ENCODE measurements at regions not wholly inside any gene's neighbourhood (a gene's known extent, or its start where the extent isn't known, plus 50 kb on each side); places are given as distances from the start of the nearest gene placed in this dataset.

DNA sequence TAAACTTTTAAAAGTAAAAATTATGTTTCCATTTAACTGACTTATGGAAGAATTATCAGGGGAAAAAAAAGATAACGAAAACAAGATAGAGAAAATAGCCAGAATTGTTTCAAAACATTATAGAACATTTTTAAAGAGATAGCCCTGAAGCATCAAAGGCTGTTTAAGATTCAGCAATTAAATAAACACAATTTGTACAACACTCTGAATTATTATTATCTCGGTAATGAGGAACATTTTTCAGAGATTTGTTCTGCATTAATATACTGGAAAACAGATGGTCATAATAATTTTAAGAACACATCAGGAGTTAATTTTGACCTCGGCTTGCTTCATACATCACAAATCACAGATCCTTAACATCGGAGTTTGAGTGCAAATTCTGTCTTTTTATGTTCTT lies 643.8 kb downstream of the SORCS1 start:
- no peaks in the 10 kb centered on the region for H3K9me3 ChIP-seq

DNA sequence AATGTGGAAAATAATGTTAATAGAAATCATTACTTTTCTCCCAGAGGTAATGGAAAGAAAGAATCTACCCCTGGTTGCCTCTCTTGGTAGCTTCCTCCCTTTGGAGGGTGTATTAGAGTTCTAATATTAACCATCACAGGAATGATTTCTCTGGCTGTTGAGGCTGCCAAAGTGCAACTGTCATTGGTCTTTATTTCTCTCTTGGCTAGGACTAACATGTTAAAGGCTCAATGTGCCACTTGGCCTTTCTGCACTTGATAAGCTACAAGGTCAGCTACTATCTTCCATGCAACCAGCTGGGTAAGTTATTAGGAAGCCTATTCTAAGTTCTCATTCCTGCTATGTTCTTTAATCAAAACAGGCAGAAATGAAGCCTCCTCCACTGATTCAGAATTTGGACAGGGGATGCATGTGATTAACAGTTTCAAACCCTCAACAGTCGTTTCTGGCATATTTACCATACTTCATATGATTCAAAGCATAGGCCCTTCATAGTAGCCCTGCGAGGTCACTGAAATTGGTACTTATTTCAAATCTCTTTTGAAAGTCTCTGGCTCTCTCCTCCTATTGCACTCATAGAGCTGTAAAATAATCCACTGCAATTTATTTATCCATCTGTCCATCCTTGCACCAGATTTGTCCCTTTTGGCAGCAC lies 645.0 kb downstream of the SORCS1 start:
- H3K27ac ChIP-seq = no peak overlapping the region
- no peaks in the 10 kb centered on the region for H3K27me3 ChIP-seq
- DNase-seq = no peak
- intact Hi-C loops (cut with DNase I) = no loop called here
- TF ChIP-seq, protein P1, sequence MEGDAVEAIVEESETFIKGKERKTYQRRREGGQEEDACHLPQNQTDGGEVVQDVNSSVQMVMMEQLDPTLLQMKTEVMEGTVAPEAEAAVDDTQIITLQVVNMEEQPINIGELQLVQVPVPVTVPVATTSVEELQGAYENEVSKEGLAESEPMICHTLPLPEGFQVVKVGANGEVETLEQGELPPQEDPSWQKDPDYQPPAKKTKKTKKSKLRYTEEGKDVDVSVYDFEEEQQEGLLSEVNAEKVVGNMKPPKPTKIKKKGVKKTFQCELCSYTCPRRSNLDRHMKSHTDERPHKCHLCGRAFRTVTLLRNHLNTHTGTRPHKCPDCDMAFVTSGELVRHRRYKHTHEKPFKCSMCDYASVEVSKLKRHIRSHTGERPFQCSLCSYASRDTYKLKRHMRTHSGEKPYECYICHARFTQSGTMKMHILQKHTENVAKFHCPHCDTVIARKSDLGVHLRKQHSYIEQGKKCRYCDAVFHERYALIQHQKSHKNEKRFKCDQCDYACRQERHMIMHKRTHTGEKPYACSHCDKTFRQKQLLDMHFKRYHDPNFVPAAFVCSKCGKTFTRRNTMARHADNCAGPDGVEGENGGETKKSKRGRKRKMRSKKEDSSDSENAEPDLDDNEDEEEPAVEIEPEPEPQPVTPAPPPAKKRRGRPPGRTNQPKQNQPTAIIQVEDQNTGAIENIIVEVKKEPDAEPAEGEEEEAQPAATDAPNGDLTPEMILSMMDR (IDR thresholded peaks at IDR 0.05) = no peak
- ATAC-seq = no peak
- no peaks in the 10 kb centered on the region for H3K9me3 ChIP-seq
- H3K36me3 ChIP-seq = no peaks in the 10 kb centered on the region
- no peak overlapping the region for H3K4me3 ChIP-seq
- H3K4me1 ChIP-seq = no peaks in the 10 kb centered on the region

More for the DNA sequence above, 643.8 kb downstream of the SORCS1 start:
- Histone ChIP-seq H3K27me3 (no peaks in the 10 kb centered on the region), H3K4me1 (no peaks in the 10 kb centered on the region), H3K4me3 (no peak overlapping the region), H3K27ac (no peak overlapping the region), H3K36me3 (no peaks in the 10 kb centered on the region)
- DNase-seq = no peak
- intact Hi-C loops (cut with DNase I) = no loop called here
- TF ChIP-seq, protein P1 (IDR thresholded peaks at IDR 0.05) = no peak
- no peak for ATAC-seq

DNA sequence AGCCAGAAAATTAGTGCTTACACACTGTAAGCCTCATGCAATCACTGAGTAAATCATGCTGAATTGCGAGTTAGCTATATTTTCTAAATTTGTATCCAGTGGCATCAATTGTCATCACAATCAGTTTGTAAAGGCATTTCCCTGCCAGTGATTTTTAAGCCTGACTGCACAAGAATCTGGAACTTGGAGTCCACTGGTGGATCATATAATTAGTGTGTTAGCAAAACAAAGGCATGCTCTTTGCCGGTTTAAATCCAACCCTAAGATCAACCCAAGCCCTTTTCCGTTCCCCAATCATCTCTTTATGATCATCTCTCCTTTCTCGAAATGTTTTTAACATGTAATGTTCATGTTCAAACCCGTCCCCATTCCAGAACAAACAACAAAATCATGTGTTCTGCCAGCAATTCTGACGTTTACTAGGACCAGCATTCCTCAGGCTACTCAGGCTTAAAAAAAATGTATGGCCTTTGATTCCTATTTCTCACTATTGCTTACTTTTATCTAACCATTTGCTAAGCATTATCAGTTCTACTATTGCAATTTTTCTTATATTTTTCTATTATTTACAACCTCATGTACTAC lies 649.2 kb downstream of the SORCS1 start:
- DNase-seq (no peak), ATAC-seq (no peak)
- no peak overlapping the region for H3K27ac ChIP-seq
- TF ChIP-seq, protein P1 (IDR thresholded peaks at IDR 0.05) = no peak
- no peaks in the 10 kb centered on the region for H3K36me3 ChIP-seq
- H3K4me3 ChIP-seq = no peak overlapping the region
- H3K9me3 ChIP-seq = no peaks in the 10 kb centered on the region
- H3K27me3 ChIP-seq = no peaks in the 10 kb centered on the region
- intact Hi-C loops (cut with DNase I) = no loop called here
- H3K4me1 ChIP-seq = no peaks in the 10 kb centered on the region

DNA sequence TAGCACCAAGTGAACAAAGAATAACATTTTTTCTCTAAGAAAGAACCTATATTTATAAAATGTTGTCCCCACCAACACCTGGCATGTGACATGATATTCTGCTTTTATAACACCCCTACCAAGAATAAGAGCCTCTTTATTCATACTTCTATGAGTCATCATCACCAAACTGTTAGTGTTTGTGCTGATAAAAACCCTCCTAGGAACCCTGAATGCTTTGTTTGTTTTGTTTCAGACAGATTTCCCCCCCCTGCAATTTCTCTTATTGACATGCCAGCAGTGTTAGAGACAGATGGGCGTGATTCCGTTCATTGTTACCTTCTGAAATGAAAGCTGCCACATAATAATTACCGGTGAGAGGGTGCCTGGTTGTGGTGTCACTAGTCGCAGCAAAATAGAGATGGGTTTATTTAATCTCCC lies 651.1 kb downstream of the SORCS1 start:
- Histone ChIP-seq H3K36me3 (no peaks in the 10 kb centered on the region), H3K4me3 (no peak overlapping the region), H3K27ac (no peak overlapping the region), H3K27me3 (no peaks in the 10 kb centered on the region), H3K4me1 (no peaks in the 10 kb centered on the region), H3K9me3 (no peaks in the 10 kb centered on the region)
- ATAC-seq (no peak), DNase-seq (no peak)
- TF ChIP-seq, protein P1 (IDR thresholded peaks at IDR 0.05) = no peak
- intact Hi-C loops (cut with DNase I) = no loop called here

DNA sequence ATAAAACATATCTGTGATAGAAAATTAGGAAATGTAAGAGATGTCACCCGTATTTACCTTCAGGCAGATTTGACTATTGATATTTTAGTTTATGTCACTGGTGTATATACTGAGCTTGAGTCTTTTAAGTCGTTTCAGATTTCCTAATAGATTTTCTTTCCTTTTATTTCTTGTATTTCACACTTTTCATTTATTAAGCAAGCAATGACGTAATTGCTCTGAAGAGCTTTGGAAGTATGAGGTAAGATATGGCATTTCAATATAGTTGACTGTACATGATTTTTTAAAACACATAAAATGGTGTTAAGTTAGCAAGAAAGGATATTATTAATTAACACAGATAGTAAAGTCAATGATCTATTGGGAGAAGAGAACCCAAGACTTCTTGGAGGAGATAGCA lies 652.6 kb downstream of the SORCS1 start:
- no peak for DNase-seq
- ATAC-seq = no peak
- TF ChIP-seq, protein P1 (IDR thresholded peaks at IDR 0.05) = no peak
- H3K27ac ChIP-seq = no peak overlapping the region
- no peaks in the 10 kb centered on the region for H3K27me3 ChIP-seq
- H3K4me1 ChIP-seq = no peaks in the 10 kb centered on the region
- H3K36me3 ChIP-seq = no peaks in the 10 kb centered on the region
- no peaks in the 10 kb centered on the region for H3K9me3 ChIP-seq
- H3K4me3 ChIP-seq = no peak overlapping the region
- intact Hi-C loops (cut with DNase I) = no loop called here
